ENCODE measurements at regions not wholly inside any gene's neighbourhood (a gene's known extent, or its start where the extent isn't known, plus 50 kb on each side); places are given as distances from the start of the nearest gene placed in this dataset.

DNA sequence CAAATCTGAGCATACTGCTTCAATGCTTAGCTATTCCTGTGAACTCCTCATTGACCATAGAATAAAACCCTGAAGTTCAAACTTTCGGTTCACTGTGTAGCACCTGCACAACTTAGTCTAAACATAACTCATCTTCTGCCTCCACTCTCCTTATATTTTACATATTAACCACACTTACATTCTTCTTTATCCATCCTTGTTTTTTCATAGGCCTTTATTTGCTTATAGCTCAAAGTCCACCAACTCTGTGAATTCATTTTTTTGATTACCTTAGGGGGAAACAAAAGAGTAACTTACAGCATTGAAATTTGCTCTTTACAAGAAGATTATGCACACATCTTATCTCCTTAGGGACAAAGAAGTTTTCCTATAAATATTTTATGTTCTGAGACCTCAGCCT lies 521.6 kb upstream of the FAT3 start:
- TF ChIP-seq, protein P1, sequence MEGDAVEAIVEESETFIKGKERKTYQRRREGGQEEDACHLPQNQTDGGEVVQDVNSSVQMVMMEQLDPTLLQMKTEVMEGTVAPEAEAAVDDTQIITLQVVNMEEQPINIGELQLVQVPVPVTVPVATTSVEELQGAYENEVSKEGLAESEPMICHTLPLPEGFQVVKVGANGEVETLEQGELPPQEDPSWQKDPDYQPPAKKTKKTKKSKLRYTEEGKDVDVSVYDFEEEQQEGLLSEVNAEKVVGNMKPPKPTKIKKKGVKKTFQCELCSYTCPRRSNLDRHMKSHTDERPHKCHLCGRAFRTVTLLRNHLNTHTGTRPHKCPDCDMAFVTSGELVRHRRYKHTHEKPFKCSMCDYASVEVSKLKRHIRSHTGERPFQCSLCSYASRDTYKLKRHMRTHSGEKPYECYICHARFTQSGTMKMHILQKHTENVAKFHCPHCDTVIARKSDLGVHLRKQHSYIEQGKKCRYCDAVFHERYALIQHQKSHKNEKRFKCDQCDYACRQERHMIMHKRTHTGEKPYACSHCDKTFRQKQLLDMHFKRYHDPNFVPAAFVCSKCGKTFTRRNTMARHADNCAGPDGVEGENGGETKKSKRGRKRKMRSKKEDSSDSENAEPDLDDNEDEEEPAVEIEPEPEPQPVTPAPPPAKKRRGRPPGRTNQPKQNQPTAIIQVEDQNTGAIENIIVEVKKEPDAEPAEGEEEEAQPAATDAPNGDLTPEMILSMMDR (IDR thresholded peaks at IDR 0.05): no peak
- no peak for TF ChIP-seq EP300 (IDR thresholded peaks at IDR 0.05)

Measured in ovary (tissue), 3 donors.